HFFc6 (cell line): ENCODE measurements at regions not wholly inside any gene's neighbourhood (a gene's known extent, or its start where the extent isn't known, plus 50 kb on each side); places are given as distances from the start of the nearest gene placed in this dataset.

Experiments
- DNase-seq: peaks from one replicate; pipeline ENCODE4 v3.0.0-alpha.2; 2018
- H3K27ac Mint-ChIP-seq: 2 replicates; pipeline ENCODE4 v1.8.0; 2020; ENCODE audit warnings: mild to moderate bottlenecking, mixed read lengths
- H3K27me3 Mint-ChIP-seq: 2 replicates; pipeline ENCODE4 v1.8.0; 2021; ENCODE audit warnings: mild to moderate bottlenecking, moderate library complexity, mixed read lengths; ENCODE audit not compliant: insufficient read depth
- H3K36me3 Mint-ChIP-seq: 2 replicates; pipeline ENCODE4 v1.8.0; 2021; ENCODE audit warnings: low read depth, mixed read lengths
- H3K4me1 Mint-ChIP-seq: 2 replicates; pipeline ENCODE4 v1.8.0; 2020; ENCODE audit warnings: low read depth, mixed read lengths
- H3K4me3 Mint-ChIP-seq: 2 replicates; pipeline ENCODE4 v1.8.0; 2020; ENCODE audit warnings: mild to moderate bottlenecking, moderate library complexity, mixed read lengths
- H3K9me3 Mint-ChIP-seq: 2 replicates; pipeline ENCODE4 v1.8.0; 2020; ENCODE audit warnings: mild to moderate bottlenecking, mixed read lengths
- CTCF ChIP-seq: fragments of 200-600 bp; sonication (generic); IDR thresholded peaks from 2 replicates; pipeline ENCODE4 v1.5.0; 2021; ENCODE audit warnings: antibody characterized with exemption, mild to moderate bottlenecking

GRCh38 chr6:100216760-100217159 lies 222.7 kb upstream of the MCHR2 start:
- Mint-ChIP-seq H3K9me3 (no peaks in the 10 kb centered on the region), H3K27me3 (peaks cover 2% of the 10 kb centered on the region; the same call in 1 of the 2 replicates), H3K4me3 (no peak overlapping the region), H3K36me3 (no peaks in the 10 kb centered on the region), H3K4me1 (peaks cover 46% of the 10 kb centered on the region), H3K27ac (no peak overlapping the region)
- TF ChIP-seq CTCF, result no peak
- DNase-seq, result no peak

GRCh38 chr6:100212131-100212530 lies 218.1 kb upstream of the MCHR2 start:
- Mint-ChIP-seq H3K27ac (peak overlapping the region; percentile 3; the same call in 1 of the 2 replicates), H3K4me3 (no peak overlapping the region), H3K36me3 (no peaks in the 10 kb centered on the region), H3K4me1 (peaks cover 73% of the 10 kb centered on the region), H3K27me3 (no peaks in the 10 kb centered on the region), H3K9me3 (no peaks in the 10 kb centered on the region)
- DNase-seq, result no peak
- no peak for TF ChIP-seq CTCF

GRCh38 chr6:100210137-100211117 lies 216.4 kb upstream of the MCHR2 start:
- Mint-ChIP-seq H3K27ac (peak overlapping the region; percentile 55), H3K36me3 (no peaks in the 10 kb centered on the region), H3K4me3 (peak overlapping the region; percentile 25; the same call in 1 of the 2 replicates), H3K9me3 (no peaks in the 10 kb centered on the region), H3K4me1 (peaks cover 68% of the 10 kb centered on the region), H3K27me3 (no peaks in the 10 kb centered on the region)
- no peak for TF ChIP-seq CTCF
- no peak for DNase-seq

- Mint-ChIP-seq H3K27ac (peak overlapping the region; percentile 55), H3K27me3 (no peaks in the 10 kb centered on the region), H3K4me1 (peaks cover 72% of the 10 kb centered on the region), H3K4me3 (peak overlapping the region; percentile 25; the same call in 1 of the 2 replicates), H3K36me3 (peaks cover 2% of the 10 kb centered on the region; the same call in 1 of the 2 replicates), H3K9me3 (peaks cover 1% of the 10 kb centered on the region)
- no peak; the same call in 1 of the 2 replicates for TF ChIP-seq CTCF
- DNase-seq, result no peak
Measured at GRCh38 chr6:100209323-100210136, 215.5 kb upstream of the MCHR2 start.

GRCh38 chr6:100203400-100203799 lies 209.4 kb upstream of the MCHR2 start:
- peaks cover 17% of the 10 kb centered on the region for H3K9me3 Mint-ChIP-seq

More at GRCh38 chr6:100203400-100203799, 209.4 kb upstream of the MCHR2 start:
- DNase-seq, result peak; percentile 97
- peaks cover 44% of the 10 kb centered on the region for H3K4me1 Mint-ChIP-seq
- H3K4me3 Mint-ChIP-seq, result peak overlapping the region; percentile 74
- H3K36me3 Mint-ChIP-seq, result peaks cover 20% of the 10 kb centered on the region
- peak overlapping the region; percentile 98 for H3K27ac Mint-ChIP-seq
- H3K27me3 Mint-ChIP-seq, result peaks cover 4% of the 10 kb centered on the region
- TF ChIP-seq CTCF, result no peak
